HEK293T (cell line): ENCODE measurements at regions not wholly inside any gene's neighbourhood (a gene's known extent, or its start where the extent isn't known, plus 50 kb on each side); places are given as distances from the start of the nearest gene placed in this dataset.

Experiments used
- CTCF ChIA-PET: fragments of 350-600 bp; formaldehyde crosslinking; extraction: SDS; loops from one replicate; lab custom pipeline; 2021; ENCODE audit warnings: antibody characterized with exemption, inconsistent platforms; lab: Yijun Ruan, JAX
- POLR2A ChIA-PET: fragments of 350-600 bp; formaldehyde crosslinking; extraction: SDS; loops from one replicate; lab custom pipeline; 2020; ENCODE audit warnings: antibody characterized with exemption, inconsistent platforms; lab: Yijun Ruan, JAX
- DNase-seq: peaks from one replicate; pipeline ENCODE4 v3.0.0; 2012; ENCODE audit warnings: mixed read lengths; ENCODE audit errors: extremely low spot score
- ARNT ChIP-seq: fragments of 450-650 bp; IDR thresholded peaks from 2 replicates; pipeline ENCODE4 v1.6.1; 2017; ENCODE audit warnings: mild to moderate bottlenecking
- BHLHE40 ChIP-seq: fragments of 450-650 bp; IDR thresholded peaks from 2 replicates; pipeline ENCODE4 v1.6.1; 2016; ENCODE audit warnings: mild to moderate bottlenecking, moderate library complexity, borderline replicate concordance
- CTBP1 ChIP-seq: fragments of 450-650 bp; IDR thresholded peaks from 2 replicates; pipeline ENCODE4 v1.6.1; 2016; ENCODE audit warnings: borderline replicate concordance
- ELF4 ChIP-seq: fragments of 450-650 bp; IDR thresholded peaks from 2 replicates; pipeline ENCODE4 v1.6.1; 2017; ENCODE audit warnings: antibody characterized with exemption
- FOXA1 ChIP-seq: fragments of 450-650 bp; IDR thresholded peaks from 2 replicates; pipeline ENCODE4 v1.6.1; 2016; ENCODE audit warnings: mild to moderate bottlenecking
- FOXK2 ChIP-seq: fragments of 450-650 bp; IDR thresholded peaks from 2 replicates; pipeline ENCODE4 v1.6.1; 2016; ENCODE audit warnings: mild to moderate bottlenecking
- FOXM1 ChIP-seq: fragments of 450-650 bp; IDR thresholded peaks from 2 replicates; pipeline ENCODE4 v1.6.1; 2017; ENCODE audit warnings: mild to moderate bottlenecking, borderline replicate concordance
- HDGF ChIP-seq: fragments of 450-650 bp; IDR thresholded peaks from 2 replicates; pipeline ENCODE4 v1.6.1; 2017; ENCODE audit warnings: antibody characterized with exemption, borderline replicate concordance
- L3MBTL2 ChIP-seq: fragments of 450-650 bp; conservative IDR thresholded peaks from 2 replicates; pipeline ENCODE4 v1.6.1; 2016; ENCODE audit warnings: mild to moderate bottlenecking
- LEF1 ChIP-seq: fragments of 450-650 bp; IDR thresholded peaks from 2 replicates; pipeline ENCODE4 v1.6.1; 2017; ENCODE audit warnings: mild to moderate bottlenecking, borderline replicate concordance
- NFRKB ChIP-seq: fragments of 450-650 bp; IDR thresholded peaks from 2 replicates; pipeline ENCODE4 v1.6.1; 2016; ENCODE audit warnings: mild to moderate bottlenecking, moderate library complexity
- SP1 ChIP-seq: fragments of 450-650 bp; IDR thresholded peaks from 2 replicates; pipeline ENCODE4 v1.6.1; 2017
- SUZ12 ChIP-seq: fragments of 450-650 bp; IDR thresholded peaks from 2 replicates; pipeline ENCODE4 v1.6.1; 2016; ENCODE audit warnings: mild to moderate bottlenecking
- TARDBP ChIP-seq: fragments of 450-650 bp; IDR thresholded peaks from 2 replicates; pipeline ENCODE4 v1.6.1; 2016
- ZNF384 ChIP-seq: fragments of 450-650 bp; IDR thresholded peaks from 2 replicates; pipeline ENCODE4 v1.6.1; 2016
- TF ChIP-seq, protein P1 (sequence below): fragments of 450-650 bp; IDR thresholded peaks from 2 replicates; pipeline ENCODE4 v1.6.1; 2016

DNA sequence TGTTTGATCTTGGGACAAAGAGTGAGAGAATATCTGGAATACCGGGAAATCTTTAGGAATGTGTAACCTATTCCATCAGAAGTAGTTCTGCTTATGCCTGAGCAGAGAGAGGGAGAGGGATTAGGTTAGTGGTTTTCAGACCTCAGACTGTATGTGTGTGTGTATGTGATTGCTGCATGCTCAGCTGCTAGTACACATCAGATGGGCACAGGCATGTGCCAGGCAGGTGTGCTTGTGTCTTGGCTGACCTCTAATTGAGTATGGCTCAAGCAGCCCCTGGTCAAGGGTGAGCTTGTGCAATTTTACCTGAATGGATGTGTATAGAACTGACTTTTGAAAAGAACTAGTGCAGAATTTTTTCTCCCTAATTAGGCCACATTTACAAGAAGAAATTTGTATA lies 91.2 kb downstream of the INSIG2 start:
- ChIA-PET CTCF (interaction anchor here (1.1 kb wide), 1 partner anchor 29 kb away, joined by 3 read pairs; no protein-coding TSS in a partner anchor), POLR2A (interaction anchor here (1.3 kb wide), 1 partner anchor 12 kb away, joined by 3 read pairs; no protein-coding TSS in a partner anchor)
- TF ChIP-seq HDGF (no peak), ARNT (no peak), FOXA1 (no peak)
- no peak for DNase-seq

DNA sequence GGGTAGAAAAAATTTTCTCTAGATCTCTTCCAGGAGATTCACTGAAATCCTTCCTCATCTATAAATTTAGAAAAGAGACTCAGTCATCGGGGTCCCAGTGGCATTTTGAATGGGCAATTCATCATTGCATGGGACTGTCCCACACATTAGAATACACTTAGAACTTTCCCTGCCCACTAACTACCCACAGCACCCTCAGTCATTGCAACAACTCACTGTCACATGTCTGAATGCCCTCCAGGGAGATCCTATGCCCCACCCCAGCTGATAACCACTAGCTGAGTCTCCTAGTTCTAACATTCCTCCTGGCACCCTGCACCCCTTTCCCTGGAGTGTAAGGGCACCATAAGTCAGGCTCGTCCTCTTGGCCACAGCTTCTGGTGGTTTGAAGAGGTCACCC lies 89.6 kb downstream of the INSIG2 start:
- DNase-seq: no peak
- ChIA-PET CTCF (no interaction called here), POLR2A (no interaction called here)
- TF ChIP-seq NFRKB: no peak
- TF ChIP-seq L3MBTL2: no peak
- no peak for TF ChIP-seq FOXM1
- no peak for TF ChIP-seq ARNT
- TF ChIP-seq HDGF: no peak
- no peak for TF ChIP-seq CTBP1
- TF ChIP-seq ELF4: no peak
- TF ChIP-seq SUZ12: no peak
- TF ChIP-seq BHLHE40: no peak
- no peak for TF ChIP-seq ZNF384
- TF ChIP-seq TARDBP: no peak
- TF ChIP-seq LEF1: no peak

DNA sequence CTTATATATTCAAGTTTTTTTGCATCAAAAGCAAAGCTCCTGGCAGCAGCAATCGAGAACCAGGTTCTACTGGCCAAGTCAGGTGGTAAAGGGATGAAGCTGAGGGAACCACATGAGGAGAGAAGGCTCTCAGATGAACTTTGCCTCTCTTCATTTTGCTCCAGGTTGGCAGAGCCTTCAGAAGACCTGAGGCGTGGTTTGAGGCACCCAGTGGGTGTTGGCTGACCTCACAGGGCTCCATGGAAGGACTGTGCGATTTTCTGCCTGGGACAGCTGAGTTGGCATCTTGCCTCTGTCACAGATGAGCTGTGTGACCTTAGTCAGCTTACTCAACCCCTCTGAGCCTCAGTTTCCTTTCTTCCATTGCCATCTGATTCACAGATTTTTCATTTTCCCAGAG lies 89.0 kb downstream of the INSIG2 start:
- DNase-seq: no peak
- CTCF ChIA-PET: no interaction called here
- POLR2A ChIA-PET: no interaction called here
- TF ChIP-seq SP1 (no peak), LEF1 (no peak), L3MBTL2 (no peak), CTBP1 (no peak), ELF4 (no peak), FOXK2 (no peak), NFRKB (no peak), HDGF (no peak), SUZ12 (no peak), BHLHE40 (no peak), ZNF384 (no peak), ARNT (no peak), TARDBP (no peak), FOXM1 (no peak)
- TF ChIP-seq, protein P1, sequence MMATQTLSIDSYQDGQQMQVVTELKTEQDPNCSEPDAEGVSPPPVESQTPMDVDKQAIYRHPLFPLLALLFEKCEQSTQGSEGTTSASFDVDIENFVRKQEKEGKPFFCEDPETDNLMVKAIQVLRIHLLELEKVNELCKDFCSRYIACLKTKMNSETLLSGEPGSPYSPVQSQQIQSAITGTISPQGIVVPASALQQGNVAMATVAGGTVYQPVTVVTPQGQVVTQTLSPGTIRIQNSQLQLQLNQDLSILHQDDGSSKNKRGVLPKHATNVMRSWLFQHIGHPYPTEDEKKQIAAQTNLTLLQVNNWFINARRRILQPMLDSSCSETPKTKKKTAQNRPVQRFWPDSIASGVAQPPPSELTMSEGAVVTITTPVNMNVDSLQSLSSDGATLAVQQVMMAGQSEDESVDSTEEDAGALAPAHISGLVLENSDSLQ: no peak

DNA sequence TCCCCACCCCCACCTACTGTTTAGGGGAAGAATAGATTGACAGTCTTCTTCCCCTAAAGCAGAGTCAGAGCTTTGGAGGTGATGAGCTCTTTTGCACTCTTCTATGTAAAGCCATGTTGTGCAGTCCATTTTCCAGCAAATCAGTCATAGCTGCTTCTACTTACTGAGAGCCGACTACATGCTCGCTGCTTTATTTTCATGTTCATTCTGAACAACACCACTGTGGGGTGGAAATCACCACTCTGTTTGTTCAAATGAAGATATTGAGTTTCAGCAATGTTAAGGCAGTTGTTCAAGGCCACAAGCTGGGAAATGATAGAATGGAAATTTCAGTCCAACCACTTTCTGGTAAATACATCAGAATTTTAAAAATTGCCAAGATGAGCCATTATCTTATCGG lies 88.3 kb downstream of the INSIG2 start:
- DNase-seq: no peak
- TF ChIP-seq FOXA1: no peak
- TF ChIP-seq HDGF: no peak
- no peak for TF ChIP-seq BHLHE40
- TF ChIP-seq FOXK2: no peak
- TF ChIP-seq, protein P1: no peak
- no peak for TF ChIP-seq L3MBTL2
- TF ChIP-seq CTBP1: no peak
- no peak for TF ChIP-seq TARDBP
- TF ChIP-seq NFRKB: no peak
- no peak for TF ChIP-seq ZNF384
- no peak for TF ChIP-seq FOXM1
- no peak for TF ChIP-seq SP1
- no peak for TF ChIP-seq ARNT
- TF ChIP-seq ELF4: no peak
- TF ChIP-seq LEF1: no peak
- TF ChIP-seq SUZ12: no peak
- POLR2A ChIA-PET: interaction anchor here (0.8 to 1.1 kb wide), 2 partner anchors 9 to 10 kb away, joined by 4 read pairs; no protein-coding TSS in a partner anchor
- CTCF ChIA-PET: interaction anchor here (0.6 kb wide), 1 partner anchor 22 kb away, joined by 3 read pairs; no protein-coding TSS in a partner anchor

DNA sequence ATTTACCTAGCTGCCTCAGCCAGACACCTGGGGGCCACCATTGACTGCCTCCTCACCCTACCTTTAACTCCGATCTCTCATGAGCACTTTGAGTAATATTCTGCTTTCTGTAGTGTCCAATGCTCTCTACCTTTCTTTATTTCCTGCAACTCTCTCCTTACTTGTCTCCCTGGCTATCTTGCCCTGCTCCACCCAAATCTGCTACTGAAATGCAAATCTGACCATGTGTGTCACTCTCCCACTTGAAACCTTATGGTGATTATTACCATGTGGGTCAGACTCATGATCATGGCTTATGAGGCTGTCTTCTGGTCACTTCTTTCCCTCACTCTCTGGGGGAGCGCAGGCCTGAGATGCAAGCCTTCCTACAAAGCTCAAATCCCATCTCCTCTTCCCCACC lies 83.3 kb downstream of the INSIG2 start:
- ChIA-PET POLR2A (no interaction called here), CTCF (no interaction called here)
- TF ChIP-seq FOXA1: no peak
- no peak for TF ChIP-seq ARNT
- TF ChIP-seq FOXM1: no peak
- no peak for TF ChIP-seq LEF1
- TF ChIP-seq L3MBTL2: no peak
- no peak for TF ChIP-seq FOXK2
- TF ChIP-seq NFRKB: no peak
- TF ChIP-seq SP1: no peak
- TF ChIP-seq, protein P1: no peak

DNA sequence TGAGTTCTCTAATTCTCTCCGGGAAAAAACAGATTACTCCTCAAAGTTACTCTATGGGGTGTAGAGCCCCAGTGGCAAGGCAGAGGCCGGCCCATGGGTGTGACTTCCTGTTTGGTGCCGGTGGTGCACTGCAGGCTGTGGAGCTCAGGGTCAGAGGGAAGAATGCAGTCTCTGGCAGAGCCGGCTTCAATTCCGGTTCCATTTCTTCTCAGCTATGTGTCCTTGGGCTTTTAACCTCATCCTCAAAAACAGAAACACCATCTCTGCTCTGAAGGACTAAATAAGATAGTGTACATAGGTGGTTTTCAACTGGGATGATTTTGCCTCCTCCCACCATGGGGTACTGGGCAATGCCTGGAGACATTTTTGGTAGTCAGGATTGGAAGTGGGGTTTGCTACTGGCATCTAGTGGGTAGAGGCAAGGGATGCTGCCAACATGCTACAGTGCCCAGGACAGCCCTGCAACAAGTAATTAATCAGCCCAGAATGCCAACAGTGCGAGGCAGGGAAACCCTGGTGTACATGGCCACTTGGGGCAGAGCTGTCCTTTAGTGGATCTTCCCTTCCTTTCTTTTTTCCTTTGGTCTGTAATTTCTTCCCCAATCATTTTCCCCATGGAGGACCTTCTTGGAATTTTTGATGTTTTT lies 81.2 kb downstream of the INSIG2 start:
- CTCF ChIA-PET: interaction anchor here (0.7 kb wide), 1 partner anchor 113 kb away, joined by 3 read pairs; no protein-coding TSS in a partner anchor
- no peak for TF ChIP-seq L3MBTL2
- TF ChIP-seq FOXA1: no peak
- no peak for TF ChIP-seq ELF4
- DNase-seq: no peak
- POLR2A ChIA-PET: no interaction called here

More for the DNA sequence above, 83.3 kb downstream of the INSIG2 start:
- DNase-seq: no peak

DNA sequence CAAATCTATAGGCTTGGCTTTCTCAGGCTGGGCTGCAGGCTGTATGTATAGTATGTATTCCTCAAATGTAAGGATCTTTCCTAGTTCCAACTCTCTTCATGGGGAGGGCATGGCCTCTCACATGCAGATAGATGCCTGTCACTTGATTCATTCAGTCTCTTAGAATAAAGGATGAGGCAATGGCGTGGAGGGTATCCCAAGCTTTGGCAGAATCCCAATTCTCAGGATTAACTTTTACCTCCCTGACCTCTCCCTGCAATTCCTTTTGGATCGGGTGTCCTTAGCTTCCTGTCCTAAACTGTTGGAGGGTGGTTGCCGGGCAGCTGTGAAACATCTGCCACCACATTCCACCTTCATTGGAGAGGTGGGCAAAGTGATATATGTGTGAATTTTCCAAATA lies 80.3 kb downstream of the INSIG2 start:
- DNase-seq: no peak
- ChIA-PET CTCF (no interaction called here), POLR2A (no interaction called here)
- TF ChIP-seq FOXA1 (no peak), ARNT (no peak)
